Esophagus muscularis mucosa (tissue), 4 donors: ENCODE measurements at regions not wholly inside any gene's neighbourhood (a gene's known extent, or its start where the extent isn't known, plus 50 kb on each side); places are given as distances from the start of the nearest gene placed in this dataset.

ENCODE experiments used
- CTCF ChIP-seq, 3 experiments: fragments of 200-600 bp in 2 of 3; fragments of 450-650 bp in 1 of 3; sonication (generic) in 2 of 3; IDR thresholded peaks; one replicate each; pipeline ENCODE4 v1.5.1; 2017 to 2019; ENCODE audit warnings: antibody characterized with exemption in 3 of 3, mild to moderate bottlenecking in 2 of 3, moderate library complexity in 1 of 3
- EP300 ChIP-seq: sonication (generic); formaldehyde crosslinking; IDR thresholded peaks from one replicate; pipeline ENCODE4 v1.6.1; 2017; ENCODE audit warnings: antibody characterized with exemption
- POLR2A ChIP-seq: fragments of 450-650 bp; IDR thresholded peaks from one replicate; pipeline ENCODE4 v1.6.1; 2017; ENCODE audit warnings: antibody characterized with exemption, moderate library complexity, mild to moderate bottlenecking, low read depth
- POLR2AphosphoS5 ChIP-seq, 2 donors: sonication (generic); formaldehyde crosslinking; IDR thresholded peaks; one replicate each; pipeline ENCODE4 v1.6.1; 2017; ENCODE audit warnings: antibody characterized with exemption in 2 of 2

GRCh38 chr7:106812027-106812643 lies 52.9 kb upstream of the PIK3CG start:
- no peak for TF ChIP-seq EP300
- TF ChIP-seq POLR2A: no peak
- TF ChIP-seq CTCF (IDR thresholded peaks at IDR 0.05): no peak
- no peak for TF ChIP-seq POLR2AphosphoS5 (IDR thresholded peaks at IDR 0.05)
